GM19455 (cell line): ENCODE measurements at regions not wholly inside any gene's neighbourhood (a gene's known extent, or its start where the extent isn't known, plus 50 kb on each side); places are given as distances from the start of the nearest gene placed in this dataset.
"Not testable (repeated sequence)": the region's sequence is repeated elsewhere in the genome, so short reads cannot be mapped to it uniquely, and the experiment has no call there.

Experiments
- ATAC-seq: cut with Tn5 transposase; IDR thresholded peaks from one replicate; pipeline ENCODE4 v1.9.1; 2021; ENCODE audit not compliant: unreplicated experiment

DNA sequence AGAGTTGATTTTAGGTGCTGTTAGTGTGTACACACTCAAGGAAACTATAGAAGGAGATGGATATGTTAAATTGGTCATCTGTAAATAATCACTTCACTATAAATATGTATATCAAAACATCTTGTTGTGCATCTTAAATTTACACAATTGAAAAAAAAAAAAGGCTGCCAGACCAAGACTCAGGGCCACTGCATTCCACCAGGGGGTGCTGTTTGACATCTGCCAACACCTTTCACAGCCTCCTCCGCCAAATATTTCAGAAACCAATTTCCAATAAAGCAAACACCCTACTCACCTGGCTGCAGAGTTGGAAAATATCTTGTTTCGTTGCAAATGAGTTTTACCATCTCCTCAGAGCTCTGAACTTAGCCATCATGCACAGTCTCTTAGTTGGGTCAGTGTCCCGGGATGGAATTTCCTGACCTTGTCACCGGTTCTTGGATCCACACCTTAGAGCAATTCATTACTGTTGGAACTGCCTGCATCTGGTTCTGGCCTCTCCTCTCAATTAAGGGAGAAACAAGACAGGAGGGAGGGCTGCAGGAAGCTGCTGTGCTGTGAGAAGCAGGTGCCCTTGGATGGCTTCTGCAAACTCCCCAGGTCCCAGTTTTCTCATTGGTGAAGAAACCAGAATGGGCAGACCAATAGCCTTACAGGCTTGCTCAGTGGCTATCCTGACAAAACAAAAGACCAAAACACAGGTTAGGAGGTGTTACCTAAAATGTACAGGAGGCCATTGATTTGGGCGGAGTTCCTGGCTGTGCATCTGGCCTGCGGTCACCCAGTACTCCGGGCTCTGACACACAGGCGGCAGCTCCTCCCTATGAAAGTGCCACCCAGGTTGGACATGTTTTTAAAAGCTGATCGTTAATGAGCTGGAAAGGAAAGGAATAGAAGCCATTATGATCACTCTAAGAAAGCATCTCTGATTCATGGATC lies 746.6 kb downstream of the UQCRFS1 start:
- no peak for ATAC-seq

DNA sequence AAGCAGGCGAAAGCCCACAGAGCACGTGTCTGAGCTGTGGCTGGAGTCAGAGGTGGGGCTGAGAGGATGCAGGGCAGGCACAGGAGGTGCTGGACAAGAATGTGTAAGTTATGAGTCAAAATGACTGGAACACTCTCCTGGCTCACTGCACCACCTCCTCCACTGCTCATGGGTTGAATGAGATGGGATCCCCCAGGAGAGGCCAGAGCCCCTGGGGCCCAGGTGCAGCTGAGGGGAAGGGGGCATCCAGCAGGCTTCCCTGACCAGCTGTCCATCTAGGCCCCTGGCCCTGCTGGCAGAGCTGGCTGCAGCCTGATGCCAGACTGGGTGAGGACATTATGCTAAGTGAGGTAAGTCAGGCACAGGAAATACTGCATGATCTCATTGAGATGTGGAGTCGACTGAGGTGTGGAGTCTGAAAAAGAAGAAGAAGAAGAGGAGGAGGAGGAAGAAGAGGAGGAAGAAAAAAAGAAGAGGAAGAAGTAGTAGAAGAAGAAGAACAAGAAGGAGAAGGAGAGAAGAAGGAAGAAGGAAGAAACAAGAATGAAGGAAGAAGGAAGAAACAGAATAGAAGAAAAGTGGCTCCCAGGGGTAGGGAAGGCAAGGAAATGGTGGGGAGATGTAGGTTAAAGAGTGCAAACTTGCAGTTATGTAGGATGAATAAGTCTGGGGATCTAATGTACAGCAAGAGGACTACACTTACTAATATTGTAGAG lies 747.4 kb downstream of the UQCRFS1 start:
- ATAC-seq, result no peak

DNA sequence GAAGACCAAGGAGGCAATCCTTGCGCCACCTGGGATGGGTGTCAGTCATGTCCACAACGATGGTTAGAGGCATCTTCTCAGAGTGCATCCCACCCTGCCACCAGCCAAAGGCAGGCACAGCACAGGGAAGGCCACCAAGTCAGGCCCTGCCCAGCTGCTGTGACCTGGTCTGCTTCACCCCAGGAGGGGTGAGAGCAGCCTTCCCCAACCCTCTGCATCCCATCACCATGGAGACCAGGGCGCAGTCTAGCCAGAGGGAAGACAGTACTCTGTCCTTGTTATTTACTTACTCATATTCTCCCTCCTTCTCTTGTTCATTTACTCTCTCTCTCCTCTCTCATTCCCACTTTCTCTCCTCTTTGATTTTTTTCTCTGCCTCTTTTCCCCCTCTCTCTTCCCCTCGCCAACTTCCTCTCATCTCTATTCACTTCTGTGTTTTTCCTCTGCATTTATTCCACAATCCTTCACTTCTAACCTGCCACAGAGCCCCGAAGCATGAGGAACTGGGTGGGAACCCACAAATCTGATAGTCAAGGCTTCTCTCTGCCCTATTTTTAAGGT lies 749.4 kb downstream of the UQCRFS1 start:
- no peak for ATAC-seq

DNA sequence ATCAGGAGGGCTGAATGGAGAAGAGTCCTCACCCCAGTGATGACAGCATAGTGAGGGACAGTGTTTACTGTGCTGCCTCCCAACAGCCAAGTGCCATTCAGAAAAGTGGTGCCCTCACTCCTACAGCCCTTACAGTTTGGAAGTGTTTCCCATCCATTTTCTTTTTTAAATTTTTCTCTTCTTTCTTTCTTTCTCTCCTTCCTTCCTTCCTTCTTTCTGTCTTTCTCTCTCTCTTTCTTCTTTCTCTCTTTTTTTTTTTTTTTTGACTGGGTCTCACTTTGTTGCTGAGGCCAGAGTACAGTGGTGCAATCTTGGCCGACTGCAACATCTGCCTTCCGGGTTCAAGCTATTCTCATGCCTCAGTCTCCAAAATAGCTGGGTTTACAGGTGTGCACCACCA lies 755.3 kb downstream of the UQCRFS1 start:
- ATAC-seq, result no peak

DNA sequence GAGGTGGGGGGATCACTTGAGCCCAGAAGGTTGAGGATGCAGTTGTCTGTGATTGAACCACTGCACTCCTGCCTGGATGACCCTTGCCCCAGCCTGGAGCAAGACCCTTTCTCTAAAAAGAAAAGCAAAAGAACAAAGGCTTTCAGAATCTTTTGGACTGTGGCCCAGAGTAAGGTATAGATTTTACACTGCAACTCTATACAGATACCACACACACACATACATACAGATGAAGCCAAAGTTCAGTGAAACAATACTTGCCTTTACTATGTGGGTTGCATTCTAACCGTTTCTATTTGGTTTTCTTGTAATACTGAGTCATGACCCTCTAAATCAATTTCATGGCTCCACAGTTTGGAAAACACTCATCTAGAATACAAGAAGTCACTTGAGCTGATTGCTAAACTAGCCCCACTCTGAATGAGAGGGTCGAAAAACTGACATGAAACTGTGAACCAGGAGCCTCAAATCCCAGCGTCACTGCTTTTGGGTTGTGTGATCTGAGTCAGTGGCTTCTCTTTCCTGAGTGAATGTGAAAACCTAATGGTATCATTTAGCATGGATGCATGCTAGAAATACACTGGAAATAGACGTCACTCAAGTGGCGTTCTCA lies 756.1 kb downstream of the UQCRFS1 start:
- ATAC-seq, result no peak

DNA sequence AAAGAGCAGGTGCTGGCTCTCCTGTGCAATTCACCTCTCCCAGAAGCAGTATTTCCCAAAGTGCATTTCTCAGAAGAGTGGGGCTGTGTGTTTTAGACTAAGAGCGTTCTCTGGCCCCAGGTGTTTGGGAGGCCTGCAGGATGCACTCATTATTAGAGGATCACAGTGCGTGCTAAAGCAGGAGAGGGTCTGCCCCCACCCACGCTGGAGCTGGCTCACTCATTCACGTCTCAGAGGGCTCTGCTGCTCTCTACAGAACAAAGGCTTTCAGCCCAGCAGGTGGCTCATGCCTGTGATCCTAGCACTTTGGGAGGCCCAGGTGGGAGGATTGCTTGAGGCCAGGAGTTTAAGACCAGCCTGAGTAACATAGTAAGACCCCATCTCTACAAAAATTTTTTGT lies 756.7 kb downstream of the UQCRFS1 start:
- no peak for ATAC-seq

DNA sequence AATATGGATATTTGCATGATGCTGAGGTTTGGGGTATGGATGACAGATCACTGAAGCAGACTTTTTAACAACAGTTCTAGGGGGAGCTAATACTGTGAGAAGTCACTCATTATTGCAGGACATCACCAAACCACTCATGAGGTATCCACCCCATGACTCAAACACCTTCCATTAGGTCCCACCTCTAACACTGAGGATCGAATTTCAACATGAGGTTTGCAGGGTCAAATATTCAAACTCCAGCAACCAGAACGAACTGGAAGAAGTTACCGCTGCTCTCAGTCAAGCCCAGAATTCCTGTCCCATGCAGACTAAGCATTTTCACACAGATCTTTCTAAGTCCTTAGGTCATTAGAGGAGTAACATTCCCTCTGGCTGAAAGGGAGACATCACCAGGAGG lies 758.9 kb downstream of the UQCRFS1 start:
- no peak for ATAC-seq

DNA sequence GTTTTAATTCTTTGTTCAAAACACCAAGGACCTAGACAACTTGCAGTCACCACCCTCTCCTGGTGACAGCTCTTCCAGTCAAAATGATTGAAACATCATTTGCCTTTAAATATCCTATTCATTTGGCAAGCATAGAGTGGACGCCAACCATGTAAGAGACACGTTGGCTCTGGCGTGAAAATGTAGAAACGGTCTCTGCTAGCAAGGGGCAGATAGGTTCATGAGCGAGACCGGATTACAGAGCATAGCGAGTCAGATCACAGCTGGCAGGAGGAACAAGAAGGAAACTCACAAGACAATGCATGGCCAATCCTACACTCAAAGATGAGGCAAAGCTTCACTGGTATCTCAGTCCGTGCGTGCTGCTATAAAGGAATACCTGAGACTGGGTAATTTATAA lies 759.5 kb downstream of the UQCRFS1 start:
- no peak for ATAC-seq

DNA sequence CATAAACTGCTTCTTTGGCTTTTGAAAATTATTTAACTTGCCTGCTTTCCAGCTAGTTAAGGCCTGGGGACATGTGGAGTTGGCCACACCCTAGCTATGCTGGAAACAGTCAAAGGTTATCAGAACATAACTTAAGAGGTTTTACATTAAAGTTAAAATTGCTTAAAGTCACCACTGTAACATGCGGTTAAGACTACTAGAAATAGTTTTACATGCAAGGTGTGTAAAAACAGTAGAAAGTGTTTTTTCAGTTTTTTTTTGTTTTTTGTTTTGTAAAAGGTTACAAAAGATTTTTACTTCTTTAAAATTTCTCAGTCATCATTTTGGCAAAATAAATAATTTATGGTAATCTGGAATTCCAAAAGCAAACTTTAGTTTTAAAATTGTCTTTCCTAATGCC lies 763.1 kb downstream of the UQCRFS1 start:
- no peak for ATAC-seq

DNA sequence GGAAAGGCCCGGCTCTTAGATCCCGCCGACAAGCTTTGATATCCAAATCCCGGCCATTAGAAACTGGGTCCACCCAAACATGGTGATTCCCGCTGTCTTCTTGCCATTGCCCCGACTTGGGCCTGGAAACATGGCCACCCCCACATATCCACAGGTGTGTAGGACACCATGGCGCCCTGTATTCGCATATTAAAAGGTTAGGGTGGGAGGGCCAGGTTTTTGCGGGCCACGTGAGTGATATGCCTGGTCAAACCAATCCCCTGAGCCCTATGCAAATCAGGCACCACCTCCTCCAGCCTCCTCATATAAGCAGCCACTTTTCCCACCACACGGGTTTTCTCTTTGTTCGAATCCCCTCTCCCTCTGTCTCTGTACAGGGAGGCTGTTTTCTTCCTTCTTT lies 766.4 kb downstream of the UQCRFS1 start:
- ATAC-seq, result no peak

DNA sequence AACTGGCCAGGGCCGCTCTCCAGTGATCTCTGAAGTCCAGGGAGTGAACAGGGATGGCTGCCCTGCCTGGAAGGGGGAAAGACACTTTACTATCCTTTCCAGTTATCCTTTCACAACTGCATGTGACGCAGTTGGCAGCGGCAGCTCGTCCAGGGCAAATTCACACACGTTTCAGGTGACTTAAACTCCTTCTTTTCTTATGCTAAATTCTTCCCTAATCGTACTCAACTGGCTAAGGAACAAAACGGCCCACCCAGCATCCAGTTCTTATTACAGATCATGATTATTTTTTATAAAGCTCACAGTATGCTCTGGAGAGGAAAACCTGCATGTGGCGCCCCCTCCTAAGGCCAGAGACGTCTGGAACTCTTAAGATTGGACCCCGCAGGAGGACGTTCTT lies 767.1 kb downstream of the UQCRFS1 start:
- no peak for ATAC-seq

DNA sequence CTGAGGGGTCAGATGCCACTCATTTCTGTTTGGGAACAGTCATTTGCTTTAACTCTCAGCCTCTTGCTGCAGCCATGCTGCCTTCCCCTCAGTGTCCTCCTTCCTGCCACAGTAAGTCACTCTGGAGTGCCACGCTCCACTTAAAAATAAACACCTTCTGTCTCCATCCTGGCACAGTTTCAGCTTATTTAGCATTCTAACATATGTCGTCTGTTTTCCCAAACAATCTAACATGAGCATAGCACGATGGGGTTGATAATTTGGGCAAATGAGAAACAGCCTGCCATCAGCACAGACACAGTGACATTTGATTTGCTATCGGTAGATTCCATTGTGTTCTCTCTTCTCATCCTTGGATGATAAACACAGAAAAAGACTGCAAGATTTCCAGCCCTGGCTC lies 768.6 kb downstream of the UQCRFS1 start:
- no peak for ATAC-seq

DNA sequence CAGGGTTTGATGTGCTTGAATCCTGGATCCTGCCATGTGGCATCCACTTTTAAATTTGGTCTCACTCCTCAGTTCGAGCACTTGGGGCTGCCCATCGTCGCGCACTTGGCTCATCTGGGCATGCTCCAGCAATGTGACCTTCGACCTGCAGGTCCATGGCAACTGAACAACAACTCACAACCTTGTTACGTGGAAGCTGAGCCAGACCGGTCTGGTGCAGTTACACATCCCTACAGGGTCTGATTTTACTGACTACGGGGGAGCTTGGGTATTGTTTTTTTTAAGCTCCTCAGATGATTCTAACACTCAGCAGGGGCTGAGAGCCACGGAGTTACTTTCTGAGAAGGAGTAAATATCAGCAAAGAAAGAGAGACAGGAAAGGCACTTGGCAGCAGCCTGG lies 769.6 kb downstream of the UQCRFS1 start:
- no peak for ATAC-seq

DNA sequence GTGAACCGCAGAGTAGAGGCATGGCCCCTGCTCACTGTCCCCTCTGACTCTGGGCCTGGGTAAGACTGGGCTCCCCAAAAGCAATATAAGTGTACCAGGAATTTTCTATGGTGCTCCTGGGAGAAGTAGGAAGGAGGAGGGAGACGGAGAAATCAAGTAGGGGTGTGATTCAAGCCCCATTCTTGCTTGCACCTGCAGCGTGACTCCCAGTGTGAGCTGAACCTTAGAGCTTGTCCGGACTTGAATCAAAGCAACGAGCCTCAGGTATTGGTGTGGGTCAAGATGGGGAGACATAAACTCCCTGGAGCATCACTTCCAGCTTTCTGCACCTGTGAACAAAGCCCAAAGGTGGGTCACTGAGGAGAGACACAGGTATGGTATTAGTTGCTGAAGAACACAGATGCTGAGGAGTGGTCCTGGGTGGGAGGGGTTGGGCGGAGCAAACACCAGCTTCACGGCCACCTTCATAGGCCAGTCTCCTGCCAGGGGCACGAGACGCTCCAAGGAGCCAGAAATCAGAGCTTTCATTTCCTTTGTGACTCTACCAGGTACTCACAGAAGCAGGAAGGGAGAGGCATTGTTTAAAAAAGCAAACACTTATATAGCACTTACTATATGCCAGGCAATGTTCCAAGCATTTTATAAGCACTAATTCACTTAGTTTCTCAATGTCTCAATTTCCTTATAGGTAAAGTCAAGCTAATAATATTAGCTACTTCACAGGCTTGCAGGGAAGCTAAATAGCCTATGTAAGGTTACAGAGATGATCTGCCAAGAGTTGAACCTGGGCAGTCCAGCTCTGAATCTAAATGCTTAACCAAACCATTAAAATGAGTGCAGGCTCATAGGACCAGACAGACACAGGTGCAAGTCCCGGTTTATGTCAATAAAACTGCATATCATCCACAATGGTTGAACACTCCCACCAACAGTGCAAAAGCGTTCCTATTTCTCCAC lies 775.3 kb downstream of the UQCRFS1 start:
- no peak for ATAC-seq

DNA sequence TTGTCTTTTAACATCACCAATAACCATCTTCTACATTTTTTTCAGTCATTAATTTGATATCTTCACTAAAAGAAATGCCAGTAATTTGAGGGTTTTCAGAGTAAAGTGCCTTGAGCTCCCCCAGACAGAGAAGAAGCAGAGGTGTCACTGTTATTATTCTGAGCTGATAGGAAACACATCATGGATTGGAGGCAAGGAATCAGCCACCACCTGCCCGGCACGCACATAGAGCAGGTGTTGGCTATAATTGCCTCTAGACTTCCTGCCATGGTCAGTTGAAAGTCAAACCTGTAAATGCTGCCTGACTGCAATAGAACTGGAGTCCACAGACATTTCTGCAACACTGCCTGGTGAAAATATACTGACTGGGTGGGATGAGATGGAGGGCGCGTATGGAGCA lies 776.6 kb downstream of the UQCRFS1 start:
- ATAC-seq, result no peak

DNA sequence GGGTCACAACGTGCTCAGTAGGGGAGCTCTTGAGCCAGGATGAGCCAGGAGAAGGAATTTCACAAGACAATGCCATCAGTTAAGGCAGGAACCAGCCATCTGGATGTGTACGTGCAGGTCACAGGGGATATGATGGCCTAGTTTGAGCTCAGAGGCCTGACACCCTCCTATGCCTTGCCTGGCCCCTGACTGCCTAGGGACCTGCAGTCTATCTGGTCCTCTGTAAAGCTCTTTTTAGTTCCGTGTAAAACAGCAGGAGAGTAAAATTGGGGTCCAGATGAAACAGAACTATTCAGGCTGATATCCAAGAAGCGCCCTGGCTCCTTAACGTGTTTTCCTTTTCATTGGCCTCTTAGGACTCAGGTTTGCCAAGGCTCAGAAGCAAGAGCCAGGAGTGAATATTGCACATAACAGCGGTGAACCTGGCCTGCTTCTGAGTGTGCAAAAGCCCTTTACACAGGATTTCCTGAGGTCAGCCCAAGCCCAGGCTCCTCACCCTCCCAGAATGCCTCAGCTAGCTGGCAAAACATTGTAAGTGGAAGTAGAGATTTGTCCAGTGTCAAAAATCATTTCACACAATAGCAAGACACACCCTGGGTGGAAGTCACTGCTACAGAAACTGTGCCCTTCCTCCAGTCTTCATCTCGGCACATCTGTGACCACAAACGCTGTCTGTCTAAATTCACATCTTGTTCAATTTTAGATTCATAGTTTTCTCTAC lies 777.2 kb downstream of the UQCRFS1 start:
- no peak for ATAC-seq

DNA sequence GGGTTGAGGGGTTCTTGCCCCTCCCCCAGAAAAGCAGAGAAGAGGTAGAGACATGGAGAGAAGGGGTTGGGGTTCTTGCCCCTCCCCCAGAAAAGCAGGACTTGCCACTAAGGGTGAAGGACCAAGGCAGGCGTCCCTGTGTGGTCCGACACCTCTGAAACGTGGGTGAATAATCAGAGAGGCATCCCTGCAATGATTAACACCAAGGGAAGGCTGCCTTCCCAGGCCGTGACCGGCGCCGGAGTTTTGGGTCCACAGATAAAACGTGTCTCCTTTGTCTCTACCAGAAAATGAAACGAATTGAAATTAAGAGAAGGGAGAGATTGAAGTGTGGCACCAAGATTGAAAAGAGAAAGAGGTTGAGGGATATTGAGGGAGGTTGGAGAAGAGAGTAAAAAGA lies 778.2 kb downstream of the UQCRFS1 start:
- ATAC-seq, result not testable (repeated sequence)

DNA sequence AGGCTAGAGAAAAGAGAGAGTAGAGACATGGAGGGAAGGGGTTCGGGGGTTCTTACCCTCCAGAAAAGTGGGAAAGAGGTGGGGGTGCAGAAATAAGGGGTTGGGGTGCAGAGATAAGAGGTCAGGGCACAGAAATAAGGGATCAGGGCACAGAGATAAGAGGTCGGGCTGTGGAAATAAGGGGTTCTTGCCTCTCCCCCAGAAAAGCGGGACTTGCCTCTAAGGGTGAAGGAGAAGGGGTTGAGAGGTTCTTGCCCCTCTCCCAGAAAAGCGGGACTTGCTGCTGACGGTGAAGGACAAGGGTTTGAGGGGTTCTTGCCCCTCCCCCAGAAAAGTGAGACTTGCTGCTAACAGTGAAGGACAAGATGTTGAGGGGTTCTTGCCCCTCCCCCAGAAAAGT lies 778.6 kb downstream of the UQCRFS1 start:
- not testable (repeated sequence) for ATAC-seq

DNA sequence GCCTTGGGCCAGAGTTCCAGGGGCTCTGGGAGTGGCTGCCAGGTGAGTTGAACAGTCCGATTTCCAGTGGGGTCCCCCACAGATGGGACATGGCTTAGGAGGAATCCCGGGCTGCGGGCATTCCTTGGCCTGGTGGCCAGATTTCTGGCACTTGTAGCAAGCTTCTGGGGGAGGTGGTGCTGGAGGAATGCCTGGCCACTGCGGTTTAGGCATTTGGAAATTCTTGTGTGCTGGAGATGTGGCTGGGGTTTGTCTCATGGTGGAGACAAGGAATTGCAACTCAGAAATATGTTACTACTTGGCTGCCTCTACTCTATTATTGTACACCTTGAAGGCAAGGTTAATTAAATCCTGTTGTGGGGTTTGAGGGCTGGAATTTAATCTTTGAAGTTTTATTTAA lies 779.8 kb downstream of the UQCRFS1 start:
- not testable (repeated sequence) for ATAC-seq

DNA sequence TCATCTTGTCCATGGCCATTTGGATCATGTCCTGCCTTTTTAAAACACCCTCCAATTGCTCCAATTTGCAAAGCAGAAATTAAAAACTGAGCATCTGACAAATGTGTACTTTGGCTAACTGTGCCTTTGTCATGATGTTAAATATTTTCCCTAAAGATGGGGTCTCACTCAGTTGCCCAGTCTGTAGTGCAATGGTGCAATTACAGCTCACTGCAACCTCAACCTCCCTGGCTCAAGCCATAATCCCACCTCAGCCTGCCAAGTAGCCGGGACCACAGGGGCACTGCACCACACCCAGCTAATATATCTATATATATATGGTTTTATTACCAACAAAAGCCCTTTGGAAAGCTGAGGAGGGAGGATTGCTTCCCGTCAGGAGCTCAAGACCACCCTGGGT lies 782.7 kb downstream of the UQCRFS1 start:
- ATAC-seq, result no peak
